GM12878 (cell line): ENCODE measurements at regions not wholly inside any gene's neighbourhood (a gene's known extent, or its start where the extent isn't known, plus 50 kb on each side); places are given as distances from the start of the nearest gene placed in this dataset.

Experiments
- BRCA1 ChIP-seq: IDR thresholded peaks from 2 replicates; pipeline ENCODE4 v1.6.1; 2011; ENCODE audit warnings: low read depth, low read length, improper control_type of control experiment
- EGR1 ChIP-seq, 2 experiments: IDR thresholded peaks; 1 replicate in 1 of 2; 2 replicates in 1 of 2; pipeline ENCODE4 v1.6.1; 2011 to 2012; ENCODE audit warnings: low read depth in 2 of 2, low read length in 2 of 2, borderline replicate concordance in 1 of 2, mild to moderate bottlenecking in 1 of 2, moderate library complexity in 1 of 2
- POLR2AphosphoS5 ChIP-seq: IDR thresholded peaks from 2 replicates; pipeline ENCODE4 v1.6.1; 2011; ENCODE audit warnings: mild to moderate bottlenecking, low read length, inconsistent platforms
- RBBP5 ChIP-seq: fragments of 200-600 bp; sonication (generic); conservative IDR thresholded peaks from 2 replicates; pipeline ENCODE4 v1.6.1; 2016
- SUPT20H ChIP-seq: IDR thresholded peaks from 2 replicates; pipeline ENCODE4 v1.6.1; 2011; ENCODE audit warnings: low read depth, mild to moderate bottlenecking, low read length, moderate library complexity, borderline replicate concordance; ENCODE audit not compliant: control insufficient read depth
- TAF1 ChIP-seq: IDR thresholded peaks from 2 replicates; pipeline ENCODE4 v1.6.1; 2011; ENCODE audit warnings: mild to moderate bottlenecking, low read depth, low read length, borderline replicate concordance
- YY1 ChIP-seq: IDR thresholded peaks from 2 replicates; pipeline ENCODE4 v1.6.1; 2011; ENCODE audit warnings: low read depth, mild to moderate bottlenecking, low read length
- ZNF207 ChIP-seq: fragments of 450-650 bp; IDR thresholded peaks from 2 replicates; pipeline ENCODE4 v1.6.1; 2014; ENCODE audit warnings: antibody characterized with exemption, mild to moderate bottlenecking, borderline replicate concordance
- TF ChIP-seq, protein P1 (sequence below): fragments of 450-650 bp; IDR thresholded peaks from 2 replicates; pipeline ENCODE4 v1.6.1; 2017; ENCODE audit warnings: mild to moderate bottlenecking
- TF ChIP-seq, protein P2 (sequence below): fragments of 450-650 bp; IDR thresholded peaks from 2 replicates; pipeline ENCODE4 v1.6.1; 2014; ENCODE audit warnings: mild to moderate bottlenecking

DNA sequence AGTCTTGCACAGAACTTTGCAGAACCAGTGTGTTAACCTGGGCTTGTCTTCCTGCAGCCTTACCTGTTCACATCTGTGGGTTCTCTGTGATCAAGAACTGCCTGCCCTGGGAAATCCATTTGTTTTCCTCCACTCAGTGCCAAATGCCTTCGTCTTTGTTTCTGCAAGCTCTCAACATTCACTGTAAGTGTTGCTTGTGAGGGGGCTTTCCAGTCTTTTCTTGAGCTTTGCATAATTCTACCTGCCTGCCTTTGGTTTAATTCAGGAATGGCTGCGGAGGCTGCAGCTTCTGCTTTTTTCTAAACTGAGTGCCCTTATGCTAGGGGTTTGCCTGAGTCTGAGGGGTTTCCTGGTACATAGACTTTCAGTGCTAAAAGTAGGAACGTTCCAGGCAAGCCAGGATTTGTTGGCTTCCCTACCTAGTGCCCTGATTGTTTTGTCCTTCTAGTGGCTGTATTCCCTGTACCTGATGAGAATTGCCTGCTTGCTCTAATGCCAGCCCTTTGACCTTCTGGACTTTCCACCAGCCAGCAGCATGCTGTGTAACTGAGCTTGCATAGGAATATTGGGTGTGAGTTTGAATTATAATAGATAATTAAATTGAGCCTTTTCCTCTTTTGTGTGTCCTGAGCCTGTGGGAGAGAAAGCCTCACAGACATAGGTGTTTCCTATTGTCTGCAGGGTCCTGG, 96.6 kb upstream of the CLSTN2 start:
- no peak for TF ChIP-seq SUPT20H
- no peak for TF ChIP-seq RBBP5
- TF ChIP-seq, protein P1, sequence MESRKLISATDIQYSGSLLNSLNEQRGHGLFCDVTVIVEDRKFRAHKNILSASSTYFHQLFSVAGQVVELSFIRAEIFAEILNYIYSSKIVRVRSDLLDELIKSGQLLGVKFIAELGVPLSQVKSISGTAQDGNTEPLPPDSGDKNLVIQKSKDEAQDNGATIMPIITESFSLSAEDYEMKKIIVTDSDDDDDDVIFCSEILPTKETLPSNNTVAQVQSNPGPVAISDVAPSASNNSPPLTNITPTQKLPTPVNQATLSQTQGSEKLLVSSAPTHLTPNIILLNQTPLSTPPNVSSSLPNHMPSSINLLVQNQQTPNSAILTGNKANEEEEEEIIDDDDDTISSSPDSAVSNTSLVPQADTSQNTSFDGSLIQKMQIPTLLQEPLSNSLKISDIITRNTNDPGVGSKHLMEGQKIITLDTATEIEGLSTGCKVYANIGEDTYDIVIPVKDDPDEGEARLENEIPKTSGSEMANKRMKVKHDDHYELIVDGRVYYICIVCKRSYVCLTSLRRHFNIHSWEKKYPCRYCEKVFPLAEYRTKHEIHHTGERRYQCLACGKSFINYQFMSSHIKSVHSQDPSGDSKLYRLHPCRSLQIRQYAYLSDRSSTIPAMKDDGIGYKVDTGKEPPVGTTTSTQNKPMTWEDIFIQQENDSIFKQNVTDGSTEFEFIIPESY: no peak
- TF ChIP-seq TAF1: no peak
- no peak for TF ChIP-seq ZNF207
- TF ChIP-seq YY1: no peak
- no peak for TF ChIP-seq BRCA1
- no peak for TF ChIP-seq POLR2AphosphoS5
- TF ChIP-seq EGR1 (IDR thresholded peaks at IDR 0.05; ENCODE audit: borderline replicate concordance in 1 of 2, low read depth in 2 of 2, low read length in 2 of 2): no peak
- TF ChIP-seq, protein P2, sequence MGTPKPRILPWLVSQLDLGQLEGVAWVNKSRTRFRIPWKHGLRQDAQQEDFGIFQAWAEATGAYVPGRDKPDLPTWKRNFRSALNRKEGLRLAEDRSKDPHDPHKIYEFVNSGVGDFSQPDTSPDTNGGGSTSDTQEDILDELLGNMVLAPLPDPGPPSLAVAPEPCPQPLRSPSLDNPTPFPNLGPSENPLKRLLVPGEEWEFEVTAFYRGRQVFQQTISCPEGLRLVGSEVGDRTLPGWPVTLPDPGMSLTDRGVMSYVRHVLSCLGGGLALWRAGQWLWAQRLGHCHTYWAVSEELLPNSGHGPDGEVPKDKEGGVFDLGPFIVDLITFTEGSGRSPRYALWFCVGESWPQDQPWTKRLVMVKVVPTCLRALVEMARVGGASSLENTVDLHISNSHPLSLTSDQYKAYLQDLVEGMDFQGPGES: no peak
